ENCODE measurements at regions not wholly inside any gene's neighbourhood (a gene's known extent, or its start where the extent isn't known, plus 50 kb on each side); places are given as distances from the start of the nearest gene placed in this dataset.
"Not testable (repeated sequence)": the region's sequence is repeated elsewhere in the genome, so short reads cannot be mapped to it uniquely, and the experiment has no call there.

DNA sequence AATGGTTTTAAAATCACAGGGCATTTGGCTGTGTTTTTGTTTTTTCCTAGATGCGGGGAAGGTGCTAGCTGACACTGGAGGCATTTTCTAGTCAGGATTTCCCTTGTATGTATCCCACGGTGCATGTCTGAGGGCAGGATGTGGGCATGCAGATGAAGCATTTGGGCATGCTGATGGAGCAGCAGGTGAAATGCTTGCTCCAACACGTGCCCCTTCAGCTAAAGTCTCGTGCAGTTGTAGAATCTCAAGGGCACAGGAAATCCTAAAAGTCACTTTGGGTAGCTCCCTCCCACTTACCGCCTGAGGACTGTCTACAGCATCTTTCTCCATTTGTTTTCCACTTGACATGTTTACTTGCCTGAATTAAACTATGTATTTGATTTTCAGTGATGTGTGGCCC, 429.4 kb upstream of the B3GAT1 start:
- DNase-seq = no peak

DNA sequence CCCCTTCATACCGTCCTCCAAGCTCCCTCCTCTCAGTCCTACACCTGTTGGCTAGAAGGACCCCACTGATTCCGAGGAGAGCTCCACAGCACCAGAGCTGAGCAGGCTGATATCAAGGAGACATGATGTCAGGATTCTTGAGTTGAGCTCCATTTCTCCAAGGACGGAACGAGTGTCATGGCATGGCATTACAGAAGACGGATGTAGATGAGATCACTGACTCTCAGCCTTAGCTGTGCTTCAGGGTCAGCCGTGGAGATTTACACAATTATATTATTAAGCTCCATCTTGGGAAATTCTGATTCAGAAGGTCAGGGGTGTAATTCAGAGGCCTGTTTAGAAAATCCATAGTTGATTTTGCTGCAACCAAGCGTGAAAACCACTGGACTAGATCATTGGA, 428.9 kb upstream of the B3GAT1 start:
- DNase-seq = no peak

DNA sequence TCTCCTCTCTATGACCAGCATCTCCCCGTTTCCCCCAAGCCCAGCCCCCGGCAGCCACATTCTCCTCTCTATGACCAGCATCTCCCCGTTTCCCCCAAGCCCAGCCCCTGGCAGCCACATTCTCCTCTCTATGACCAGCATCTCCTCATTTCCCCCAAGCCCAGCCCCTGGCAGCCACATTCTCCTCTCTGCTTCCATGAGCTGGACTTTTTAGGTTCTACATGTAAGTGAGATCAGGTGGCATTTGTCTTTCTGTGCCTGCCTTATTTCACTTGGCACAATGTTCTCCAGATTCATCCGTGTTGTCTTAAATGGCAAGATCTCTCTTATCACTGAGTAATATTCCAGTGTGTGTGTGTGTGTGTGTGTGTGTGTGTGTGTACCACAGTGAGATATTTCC, 428.1 kb upstream of the B3GAT1 start:
- DNase-seq = not testable (repeated sequence)

DNA sequence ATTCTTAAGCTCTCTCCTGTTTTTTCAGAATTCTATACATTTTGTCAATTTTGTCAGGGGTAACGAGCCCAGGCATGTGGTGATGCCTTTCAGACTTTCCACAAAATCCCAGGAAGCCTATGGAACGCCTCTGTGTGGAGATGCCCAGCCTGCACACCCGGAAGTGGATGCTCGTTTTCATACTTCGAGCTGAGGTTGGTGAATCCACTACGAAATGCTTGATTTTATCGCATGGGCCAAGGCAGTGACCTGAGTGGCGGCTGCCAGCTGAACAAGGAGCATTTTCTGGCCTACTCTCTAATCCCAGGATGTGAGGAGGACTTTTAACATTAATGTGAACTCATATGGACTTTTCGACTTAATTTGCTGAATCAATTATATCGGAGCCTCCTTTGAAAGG, 426.7 kb upstream of the B3GAT1 start:
- no peak for DNase-seq

DNA sequence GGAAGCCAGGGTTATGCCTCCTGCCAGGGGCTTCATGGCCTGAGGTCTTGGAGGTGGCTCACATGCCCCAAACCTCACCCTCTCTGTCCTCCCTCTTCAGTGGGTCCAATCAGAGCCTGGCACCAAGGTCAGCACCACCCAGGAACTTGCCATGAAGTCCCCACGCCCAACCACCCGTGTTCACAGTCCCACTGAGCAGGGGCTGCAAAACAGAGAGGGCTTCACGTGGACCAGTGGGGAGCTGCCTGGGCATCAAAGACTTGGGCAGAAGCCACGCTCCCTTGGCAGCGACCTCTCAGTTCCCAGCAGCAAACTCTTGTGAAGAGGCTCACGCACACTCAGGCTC, 425.8 kb upstream of the B3GAT1 start:
- DNase-seq = no peak

DNA sequence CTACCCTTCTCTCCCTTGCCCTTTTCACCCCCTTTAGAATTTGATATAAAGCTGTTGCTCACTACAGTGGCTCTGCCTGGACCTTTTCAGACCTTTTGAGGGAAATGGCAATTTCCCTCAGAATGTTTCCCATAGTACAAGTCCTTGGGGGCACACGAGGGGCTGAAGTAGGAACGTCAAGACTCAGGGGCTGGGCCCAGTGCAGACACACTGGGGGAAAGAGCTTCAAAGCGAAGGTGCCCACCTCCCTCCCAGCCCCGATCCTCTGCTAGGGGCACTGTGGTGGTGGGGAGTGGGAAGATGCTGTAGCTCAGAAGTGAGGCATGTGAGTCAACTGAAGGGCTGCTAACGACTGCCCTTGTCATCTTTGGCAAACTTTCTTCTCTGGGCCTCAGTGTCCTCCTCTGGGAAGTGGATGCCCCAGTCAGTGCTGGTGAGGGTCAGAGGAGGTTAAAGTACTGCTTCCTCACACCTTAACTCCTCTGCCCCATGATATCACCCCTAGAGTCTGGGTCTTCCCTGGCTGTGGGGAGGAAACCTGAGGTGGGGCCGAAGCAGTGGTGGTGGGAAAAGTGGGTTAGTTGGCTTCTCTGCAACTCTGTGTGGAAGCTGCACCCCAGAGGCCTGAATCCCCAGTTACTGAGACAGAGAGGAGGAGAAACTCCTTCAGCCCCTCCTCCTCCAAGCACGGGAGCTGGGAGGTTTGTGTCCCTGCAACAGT, 425.3 kb upstream of the B3GAT1 start:
- DNase-seq = no peak

DNA sequence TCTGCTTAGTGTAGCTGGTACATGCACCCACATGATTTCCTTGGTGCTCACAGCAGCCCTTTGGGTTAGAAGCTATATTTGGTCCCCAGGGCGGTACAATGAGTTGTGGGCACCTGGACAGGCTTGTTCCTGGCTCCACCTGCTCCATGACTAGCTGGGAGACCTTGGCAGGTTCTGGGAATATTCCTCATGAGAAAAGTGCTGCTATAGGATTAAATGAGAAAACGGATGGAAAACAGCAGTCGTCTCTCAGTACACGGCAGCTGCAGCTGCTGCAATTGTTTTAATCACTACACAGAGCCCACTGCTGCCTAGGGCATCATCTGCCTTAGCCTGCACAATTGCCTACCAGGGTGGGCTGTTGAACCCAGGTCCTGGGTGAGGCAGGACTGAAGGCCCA, 424.5 kb upstream of the B3GAT1 start:
- DNase-seq = no peak

DNA sequence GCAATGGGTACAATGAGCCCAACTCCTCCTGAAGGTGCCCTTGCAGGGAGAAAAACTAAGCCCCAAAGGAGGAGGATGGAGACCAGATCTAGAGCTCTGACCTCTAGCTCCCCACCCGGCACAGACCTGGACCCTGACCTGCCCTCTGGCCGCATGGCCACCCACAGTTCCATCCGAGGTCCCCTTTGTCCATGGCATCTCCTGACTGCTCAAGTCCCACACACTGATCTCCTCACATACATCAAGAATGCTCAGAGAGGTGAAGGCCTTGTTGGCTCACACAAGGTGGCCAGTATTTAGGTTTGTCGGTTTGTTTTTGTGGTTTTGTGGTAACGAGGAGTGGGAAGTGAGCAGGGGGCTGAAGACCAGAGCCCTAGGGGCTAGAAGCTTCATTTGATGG, 423.5 kb upstream of the B3GAT1 start:
- no peak for DNase-seq

DNA sequence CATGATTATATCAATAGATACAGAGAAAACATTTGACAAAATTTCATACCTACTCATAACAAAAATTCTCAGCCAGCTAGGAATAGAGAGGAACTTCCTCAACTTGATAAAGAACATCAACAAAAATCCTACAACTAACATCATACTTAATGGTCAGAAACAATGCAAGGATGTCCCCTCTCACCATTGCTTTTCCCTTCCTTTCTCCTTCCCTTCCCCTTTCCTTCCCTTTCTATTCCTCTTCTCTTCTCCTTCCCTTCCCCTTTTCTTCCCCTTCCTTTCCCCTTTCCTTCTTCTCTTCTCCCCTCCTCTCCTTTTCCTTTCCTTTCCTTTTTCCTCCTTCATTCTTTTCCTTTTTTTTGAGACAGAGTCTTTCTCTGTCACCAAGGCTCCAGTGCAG, 418.3 kb upstream of the B3GAT1 start:
- no peak for DNase-seq

DNA sequence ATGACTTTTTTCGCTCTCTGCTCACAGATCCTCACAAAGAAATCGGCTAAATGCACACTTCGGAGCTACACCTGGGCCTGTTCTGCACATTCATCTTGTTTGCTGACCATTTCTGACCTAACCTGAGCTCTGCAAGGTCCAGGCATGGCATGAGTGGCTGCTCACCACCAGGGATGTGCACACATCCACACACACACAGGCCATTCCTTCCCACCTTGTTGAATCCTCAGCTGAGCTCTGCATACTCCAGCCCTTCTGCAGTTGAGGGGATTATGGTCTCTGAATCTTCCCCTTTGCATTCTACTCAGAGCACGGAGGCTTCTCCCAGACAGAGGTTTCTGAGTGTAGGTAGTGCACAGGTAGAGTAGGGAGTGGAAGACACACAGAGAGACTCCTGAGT, 411.9 kb upstream of the B3GAT1 start:
- DNase-seq = no peak

DNA sequence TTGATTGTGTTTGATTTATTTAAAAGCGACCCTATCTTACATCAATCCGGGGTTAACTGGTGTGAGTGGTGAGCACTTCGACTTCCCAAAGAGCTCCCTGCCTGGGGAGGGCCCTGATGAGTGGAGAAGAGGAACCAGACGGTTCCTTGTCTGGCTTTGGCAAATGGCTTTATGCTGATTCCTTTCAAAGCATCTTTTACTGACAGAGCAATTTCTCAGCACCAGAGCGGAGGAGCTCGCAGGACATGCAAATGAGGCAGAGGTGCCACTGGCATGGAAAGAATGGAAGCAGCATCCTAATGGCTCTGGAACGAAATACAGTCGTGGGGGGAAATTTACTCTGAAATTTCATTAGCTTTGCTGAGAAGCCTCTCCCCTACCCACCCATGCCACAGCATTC, 410.9 kb upstream of the B3GAT1 start:
- DNase-seq = no peak

DNA sequence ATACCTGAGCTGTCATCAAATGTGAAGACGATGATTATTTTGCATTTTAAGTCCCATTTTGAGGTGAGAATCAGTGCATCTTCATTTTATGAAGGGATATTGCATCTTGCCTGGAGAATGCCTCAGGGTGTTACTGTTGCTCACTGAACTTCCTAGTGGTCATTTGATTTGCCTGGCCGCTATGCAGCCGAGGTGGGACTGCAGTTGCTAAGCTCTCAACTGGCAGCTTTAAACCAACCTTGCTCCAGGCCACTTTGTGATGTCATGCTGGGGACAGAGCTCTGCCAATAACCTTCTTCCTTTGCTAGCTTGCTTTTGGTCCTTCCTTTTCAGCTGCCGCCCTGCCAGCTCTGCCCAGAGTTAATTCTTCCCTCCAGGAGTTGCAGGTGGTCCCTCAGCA, 409.4 kb upstream of the B3GAT1 start:
- DNase-seq = no peak

DNA sequence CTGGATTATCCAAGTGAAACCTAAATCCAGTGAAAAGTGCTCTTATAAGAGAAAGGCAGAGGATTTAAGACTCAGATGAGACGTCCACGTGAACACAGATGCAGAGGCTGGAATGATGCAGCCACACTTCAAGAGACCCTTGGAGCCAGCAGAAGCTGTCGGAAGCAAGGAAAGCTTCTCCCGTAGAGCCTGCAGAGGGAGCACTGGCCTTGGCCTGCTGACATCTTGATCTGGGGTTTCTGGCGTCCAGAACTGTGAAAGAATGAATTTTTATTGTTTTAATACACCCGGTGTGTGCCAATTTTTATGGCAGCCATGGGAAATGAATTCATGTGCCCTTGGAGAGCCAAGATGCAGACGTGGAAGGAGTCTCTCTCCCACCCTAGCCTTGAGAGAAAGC, 407.0 kb upstream of the B3GAT1 start:
- no peak for DNase-seq

DNA sequence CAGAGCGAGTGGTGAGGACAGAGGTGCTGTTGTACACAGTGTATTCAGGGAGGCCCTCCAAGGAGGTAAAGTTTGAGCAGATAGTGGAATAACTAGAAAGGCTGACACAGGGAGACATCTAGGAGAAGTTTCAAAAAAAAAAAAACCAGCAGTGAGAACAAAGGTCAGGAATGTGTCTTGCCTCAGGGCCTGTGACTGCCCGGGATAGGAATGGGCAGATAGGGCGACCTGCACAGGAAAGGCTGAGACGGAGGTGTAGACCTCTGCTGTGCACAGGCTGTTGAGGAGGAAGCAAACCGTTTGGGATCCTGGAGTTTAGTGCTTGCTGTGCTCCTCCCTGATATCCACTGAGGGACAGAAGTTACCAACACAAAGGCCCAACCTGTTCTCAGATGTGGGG, 406.5 kb upstream of the B3GAT1 start:
- DNase-seq = no peak

DNA sequence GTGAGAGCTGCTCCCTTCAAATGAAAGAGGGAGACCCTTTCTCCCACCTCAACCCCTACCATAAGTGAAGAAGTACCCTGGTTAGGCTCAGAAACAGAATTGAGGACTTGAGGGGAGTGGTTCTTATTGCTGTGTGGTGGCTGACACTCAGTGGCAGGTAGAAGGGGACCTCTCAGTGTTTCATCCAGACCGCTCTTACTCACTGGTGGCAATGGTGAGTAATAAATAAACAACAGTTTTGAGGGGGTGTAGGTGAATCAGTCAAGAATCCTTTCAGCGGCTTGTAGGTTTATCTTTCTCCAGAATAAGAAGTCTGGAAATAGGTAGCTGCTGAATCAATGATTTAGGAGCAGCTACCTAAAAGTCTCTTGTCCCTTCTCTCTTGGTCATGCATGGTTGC, 403.4 kb upstream of the B3GAT1 start:
- no peak for DNase-seq

DNA sequence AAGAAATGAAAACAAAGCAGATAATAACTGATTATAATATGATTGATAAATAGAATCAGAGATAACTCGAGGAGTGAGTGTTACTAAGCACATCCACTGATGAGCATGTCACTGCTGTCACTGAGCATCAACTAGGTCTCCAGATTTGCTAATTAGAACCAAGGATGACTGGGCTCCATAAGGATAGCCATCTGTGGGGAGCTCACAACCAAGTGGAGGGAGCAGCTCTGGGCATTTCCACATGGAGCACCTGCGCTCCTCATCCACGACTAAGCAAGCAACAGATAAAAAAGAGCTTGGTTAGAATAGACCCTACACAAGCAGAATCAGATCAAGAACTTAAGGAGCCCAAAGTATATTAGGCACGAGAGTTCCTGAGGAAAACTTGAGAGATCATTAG, 396.0 kb upstream of the B3GAT1 start:
- DNase-seq = no peak

DNA sequence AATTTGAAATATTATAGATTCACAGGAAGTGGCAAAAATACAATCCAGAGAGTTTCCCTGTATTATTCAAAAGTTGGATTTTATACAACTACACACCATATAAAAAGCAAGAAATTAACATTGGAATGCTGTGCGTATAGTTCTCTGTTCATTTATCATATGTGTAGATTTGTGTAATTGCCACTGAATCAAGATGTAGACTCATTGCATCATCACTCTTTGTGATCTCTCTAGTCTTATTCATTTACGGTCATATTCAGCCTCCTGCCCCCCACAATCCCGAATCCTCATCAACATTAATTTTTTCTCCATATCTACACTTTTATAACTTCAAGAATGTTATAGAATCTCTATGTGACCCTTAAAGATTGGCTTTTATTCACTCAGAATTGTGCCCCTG, 390.6 kb upstream of the B3GAT1 start:
- no peak for DNase-seq

DNA sequence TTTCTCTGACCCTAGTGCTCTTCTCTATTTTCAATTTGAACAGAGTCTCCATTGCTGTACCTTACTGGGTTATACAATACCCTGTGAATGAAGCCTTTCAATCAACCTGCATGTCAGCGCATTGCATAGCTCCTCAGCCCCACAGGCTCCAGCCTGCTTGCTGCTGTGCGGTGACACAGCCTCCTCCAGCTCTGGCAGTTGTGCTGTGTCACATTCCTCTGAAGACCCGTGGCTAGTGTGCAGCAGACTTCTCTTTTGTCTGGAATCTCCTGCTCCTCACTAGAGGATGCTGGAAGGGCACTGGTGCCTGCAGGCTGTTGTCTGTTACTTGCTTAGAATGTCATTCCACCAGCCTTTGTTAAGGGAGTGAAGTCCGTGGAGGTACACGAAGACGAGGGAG, 390.1 kb upstream of the B3GAT1 start:
- no peak for DNase-seq

DNA sequence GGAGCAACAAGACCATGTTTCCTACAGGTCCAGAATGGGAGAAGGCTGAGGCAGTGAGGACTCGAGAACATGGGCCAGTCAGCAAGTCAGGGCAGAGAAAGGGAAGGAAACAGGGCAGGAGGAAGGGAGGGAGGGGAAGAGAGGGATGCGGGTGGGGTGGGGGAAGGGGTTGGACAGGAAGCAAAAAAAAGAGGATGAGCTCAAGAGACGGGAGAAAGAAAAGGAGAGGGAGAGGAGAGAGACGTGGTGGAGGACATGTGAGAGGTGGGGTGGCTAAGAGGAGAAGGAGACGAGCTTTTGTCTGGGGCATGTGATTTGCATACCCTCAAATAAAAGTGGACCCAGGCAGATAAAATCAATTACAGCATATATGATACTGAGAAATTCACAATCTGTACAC, 389.5 kb upstream of the B3GAT1 start:
- DNase-seq = no peak

DNA sequence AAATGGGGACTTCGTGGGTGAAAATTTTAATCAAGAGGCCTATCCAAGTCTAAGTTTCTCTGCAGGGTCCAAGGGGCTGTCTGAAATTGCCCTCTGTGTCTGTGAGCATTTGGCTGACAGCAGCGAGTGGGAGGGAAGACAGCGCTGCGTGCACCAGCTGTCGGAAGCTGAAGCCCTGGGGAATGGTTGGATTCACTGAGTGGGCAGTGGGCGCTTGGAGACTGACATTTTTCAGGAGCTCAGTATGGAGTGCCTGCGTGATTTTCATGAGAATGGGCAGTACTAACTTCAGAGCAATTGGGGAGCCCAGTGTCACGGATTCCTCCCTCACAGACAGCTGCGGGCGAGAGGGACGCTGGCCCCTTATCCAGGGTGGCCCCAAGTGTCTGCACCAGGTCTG, 388.8 kb upstream of the B3GAT1 start:
- no peak for DNase-seq

DNA sequence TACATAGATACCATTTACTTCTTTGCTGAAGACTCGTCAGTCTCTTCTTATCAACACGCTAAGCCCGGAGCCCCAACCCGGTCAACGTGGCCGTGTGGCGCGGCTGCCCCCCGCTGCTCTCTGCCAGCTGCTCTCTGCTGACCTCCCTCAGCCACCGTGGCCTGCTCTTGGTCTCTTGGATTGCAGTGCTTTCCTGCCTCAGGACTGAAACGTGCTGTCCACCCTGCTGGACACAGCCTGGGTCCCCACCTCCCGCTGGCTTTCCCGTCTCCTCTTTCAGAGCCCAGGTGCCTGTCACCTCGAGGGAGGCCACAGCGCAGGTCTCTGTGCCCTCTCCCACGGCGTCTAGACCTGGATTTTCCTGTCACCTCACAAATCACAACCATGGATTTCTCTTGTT, 388.1 kb upstream of the B3GAT1 start:
- DNase-seq = no peak

DNA sequence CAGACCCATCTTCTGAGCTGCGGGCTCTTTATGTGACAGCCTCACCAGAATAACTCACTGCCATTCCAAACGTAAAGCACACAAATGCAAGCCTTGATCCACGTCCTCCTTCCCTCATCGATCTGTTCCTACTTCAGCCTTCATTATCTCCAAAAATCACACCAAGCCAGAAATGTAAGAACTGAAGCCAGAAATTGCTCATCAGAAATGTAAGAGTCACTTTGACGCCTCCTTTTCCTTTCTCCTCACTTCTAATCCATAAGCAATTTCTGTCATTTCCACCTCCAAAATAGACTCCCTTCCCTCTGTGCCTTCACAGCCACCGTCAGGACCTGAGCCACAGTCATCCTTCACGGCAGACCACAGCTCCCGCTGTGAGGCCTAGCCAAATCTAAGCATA, 387.3 kb upstream of the B3GAT1 start:
- no peak for DNase-seq

DNA sequence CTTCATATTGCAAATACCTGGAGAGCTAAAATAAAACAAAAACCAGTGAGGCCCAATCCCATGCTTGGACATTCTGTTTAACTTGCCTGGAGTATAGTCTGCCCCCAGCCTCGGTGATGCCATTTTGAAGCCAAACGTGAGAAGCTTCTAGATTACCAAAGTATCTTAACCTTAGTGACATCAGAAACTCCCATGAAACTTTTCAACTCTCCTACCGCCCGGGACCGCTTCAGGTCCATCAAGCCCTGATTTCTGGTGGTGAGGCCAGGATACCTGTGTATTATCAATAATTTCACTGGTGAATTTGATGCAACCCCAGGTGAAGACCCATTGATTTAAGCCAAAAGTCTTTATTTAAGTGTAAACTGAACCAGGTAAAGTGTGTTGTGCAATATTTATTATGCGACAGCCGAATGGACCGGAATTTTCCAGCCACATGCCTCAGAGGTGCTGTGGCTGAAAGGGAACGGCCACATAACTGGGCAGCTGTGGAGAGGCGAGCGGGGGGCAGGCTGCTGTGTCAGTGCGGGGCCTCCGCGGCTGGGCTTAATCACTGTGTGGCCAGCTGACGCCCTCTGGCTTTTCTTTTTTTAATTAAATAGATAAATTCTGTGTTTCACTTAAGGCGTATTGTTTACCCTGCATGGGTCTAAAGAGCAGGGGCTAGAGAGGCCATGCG, 385.5 kb upstream of the B3GAT1 start:
- no peak for DNase-seq

DNA sequence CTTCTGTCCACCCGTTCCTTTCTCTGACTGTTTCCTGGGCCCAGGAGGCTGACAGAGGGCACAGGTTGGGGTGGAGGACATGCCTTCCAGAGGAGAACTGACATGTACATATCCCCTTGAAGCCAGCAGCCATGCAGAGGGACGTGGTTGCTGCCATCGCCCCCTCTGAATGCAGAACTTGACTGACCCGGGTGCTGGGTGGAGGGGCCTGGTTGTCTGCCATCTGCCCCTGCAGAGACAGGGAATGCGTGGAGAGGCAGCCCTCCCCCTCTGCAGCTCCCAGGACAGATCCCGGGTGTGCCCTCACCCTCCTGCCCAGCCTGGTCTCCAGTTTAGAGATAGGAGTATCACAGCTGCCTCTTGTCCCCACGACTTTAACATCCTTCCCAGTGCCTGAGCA, 383.0 kb upstream of the B3GAT1 start:
- no peak for DNase-seq

DNA sequence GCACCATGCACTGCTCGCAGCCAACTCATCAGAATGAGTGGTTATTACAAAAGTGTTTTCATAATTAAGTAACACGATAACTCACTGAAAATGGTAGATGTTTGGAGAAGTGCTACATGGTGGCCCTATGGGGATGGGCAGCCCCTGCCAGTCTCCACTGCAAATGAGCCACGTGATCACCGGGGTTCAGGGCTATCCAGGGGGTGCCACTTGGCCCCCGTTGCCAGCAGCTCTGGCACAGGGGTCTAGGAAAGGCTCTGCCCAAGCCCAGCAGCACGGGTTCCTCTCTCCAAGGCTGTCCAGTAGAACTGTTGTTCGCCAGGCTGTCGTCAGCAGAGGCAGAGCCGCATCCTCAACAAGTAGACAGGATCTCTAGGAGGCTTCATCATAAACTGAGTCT, 382.1 kb upstream of the B3GAT1 start:
- DNase-seq = no peak

Measured in CD4-positive, alpha-beta T cell treated with Interleukin-10 for 1 hour (primary cell).